ENCODE measurements at regions not wholly inside any gene's neighbourhood (a gene's known extent, or its start where the extent isn't known, plus 50 kb on each side); places are given as distances from the start of the nearest gene placed in this dataset.
"Not testable (repeated sequence)": the region's sequence is repeated elsewhere in the genome, so short reads cannot be mapped to it uniquely, and the experiment has no call there.

GRCh38 chr6:5873976-5874375 lies 132.7 kb downstream of the NRN1 start:
- not testable (repeated sequence) for TF ChIP-seq CTCF (IDR thresholded peaks at IDR 0.05); ZFX (IDR thresholded peaks at IDR 0.05; ENCODE audit: borderline replicate concordance)

All from 22Rv1 (cell line).